ENCODE measurements at regions not wholly inside any gene's neighbourhood (a gene's known extent, or its start where the extent isn't known, plus 50 kb on each side); places are given as distances from the start of the nearest gene placed in this dataset.

- ChIA-PET POLR2A (ENCODE audit: unreplicated experiment) (interaction anchor here (0.7 kb wide), 1 partner anchor 315 kb away, joined by 3 read pairs; no protein-coding TSS in a partner anchor), CTCF (no interaction called here)
- no peaks in the 10 kb centered on the region for H3K9me2 ChIP-seq (ENCODE audit: insufficient read depth)
- TF ChIP-seq CTCF (conservative IDR thresholded peaks at IDR 0.05) (no peak), EZH2 (IDR thresholded peaks at IDR 0.05; ENCODE audit: low read depth) (no peak)
- no peaks in the 10 kb centered on the region for H3K27me3 ChIP-seq (ENCODE audit: insufficient read depth, low read depth)
- BruUV-seq (replicated peaks): no TSS peak
- peaks cover 10% of the 10 kb centered on the region; the same call in 1 of the 2 replicates for H4K20me1 ChIP-seq (ENCODE audit: insufficient read depth)
- H3K79me2 ChIP-seq (ENCODE audit: low read depth): peaks cover 33% of the 10 kb centered on the region
- no peak overlapping the region for H3K27ac ChIP-seq
- H3K4me3 ChIP-seq: no peak overlapping the region
- peaks cover 4% of the 10 kb centered on the region; the same call in 1 of the 2 replicates for H3K4me1 ChIP-seq (replicated peaks; ENCODE audit: insufficient read depth)
- DNase-seq: no peak
- peaks cover 20% of the 10 kb centered on the region; the same call in 1 of the 2 replicates for H3F3A ChIP-seq (ENCODE audit: insufficient read depth, low read depth)
- no peaks in the 10 kb centered on the region for H3K9me3 ChIP-seq (ENCODE audit: insufficient read depth, low read depth)
- intact Hi-C loops (cut with micrococcal nuclease; ENCODE audit: unreplicated experiment): no loop called here
- no peak overlapping the region for H2AFZ ChIP-seq
- H3K36me3 ChIP-seq (ENCODE audit: low read depth): no peaks in the 10 kb centered on the region
- no peak overlapping the region for H3K4me2 ChIP-seq
Measured at GRCh38 chr14:71576472-71576871, 355.8 kb upstream of the RGS6 start.

GRCh38 chr14:71579331-71579730 is 352.9 kb upstream of the RGS6 start:
- Histone ChIP-seq H3K4me1 (replicated peaks; ENCODE audit: insufficient read depth) (peaks cover 4% of the 10 kb centered on the region; the same call in 1 of the 2 replicates), H3K36me3 (ENCODE audit: low read depth) (no peaks in the 10 kb centered on the region), H3K27me3 (ENCODE audit: insufficient read depth, low read depth) (no peaks in the 10 kb centered on the region), H3K4me2 (no peak overlapping the region), H3F3A (ENCODE audit: insufficient read depth, low read depth) (peaks cover 20% of the 10 kb centered on the region), H3K27ac (no peak overlapping the region), H3K9me3 (ENCODE audit: insufficient read depth, low read depth) (no peaks in the 10 kb centered on the region), H3K79me2 (ENCODE audit: low read depth) (peaks cover 42% of the 10 kb centered on the region), H2AFZ (no peak overlapping the region), H3K9me2 (ENCODE audit: insufficient read depth) (no peaks in the 10 kb centered on the region), H3K4me3 (no peak overlapping the region), H4K20me1 (ENCODE audit: insufficient read depth) (peaks cover 10% of the 10 kb centered on the region; the same call in 1 of the 2 replicates)
- intact Hi-C loops (cut with micrococcal nuclease; ENCODE audit: unreplicated experiment): no loop called here
- CTCF ChIA-PET: no interaction called here
- DNase-seq: no peak
- TF ChIP-seq CTCF (conservative IDR thresholded peaks at IDR 0.05) (no peak), EZH2 (IDR thresholded peaks at IDR 0.05; ENCODE audit: low read depth) (no peak)
- POLR2A ChIA-PET (ENCODE audit: unreplicated experiment): no interaction called here
- no TSS peak for BruUV-seq (replicated peaks)

- H3K9me2 ChIP-seq (ENCODE audit: insufficient read depth): no peaks in the 10 kb centered on the region
- H3K4me2 ChIP-seq: no peak overlapping the region
- no peak overlapping the region for H2AFZ ChIP-seq
- H3K79me2 ChIP-seq (ENCODE audit: low read depth): peaks cover 34% of the 10 kb centered on the region
- intact Hi-C loops (cut with micrococcal nuclease; ENCODE audit: unreplicated experiment): no loop called here
- no peaks in the 10 kb centered on the region for H3K9me3 ChIP-seq (ENCODE audit: insufficient read depth, low read depth)
- ChIA-PET CTCF (no interaction called here), POLR2A (ENCODE audit: unreplicated experiment) (interaction anchor here (0.7 kb wide), 1 partner anchor 142 kb away, joined by 3 read pairs; no protein-coding TSS in a partner anchor)
- DNase-seq: no peak
- H3K36me3 ChIP-seq (ENCODE audit: low read depth): 0 out of 2 replicates have a peak, but pooled peaks cover 4% of the 10 kb centered on the region
- peaks cover 18% of the 10 kb centered on the region for H3F3A ChIP-seq (ENCODE audit: insufficient read depth, low read depth)
- H3K4me1 ChIP-seq (replicated peaks; ENCODE audit: insufficient read depth): no peaks in the 10 kb centered on the region
- TF ChIP-seq EZH2 (IDR thresholded peaks at IDR 0.05; ENCODE audit: low read depth) (no peak), CTCF (conservative IDR thresholded peaks at IDR 0.05) (no peak)
- no peaks in the 10 kb centered on the region for H3K27me3 ChIP-seq (ENCODE audit: insufficient read depth, low read depth)
- H4K20me1 ChIP-seq (ENCODE audit: insufficient read depth): peaks cover 15% of the 10 kb centered on the region
- H3K27ac ChIP-seq: peak overlapping the region; percentile 20; the same call in 1 of the 2 replicates
- H3K4me3 ChIP-seq: no peak overlapping the region
- BruUV-seq (replicated peaks): no TSS peak
Measured at GRCh38 chr14:71582705-71583104, 349.5 kb upstream of the RGS6 start.

Data from PC-9 (cell line).